Lower leg skin (tissue), 3 donors: ENCODE measurements at regions not wholly inside any gene's neighbourhood (a gene's known extent, or its start where the extent isn't known, plus 50 kb on each side); places are given as distances from the start of the nearest gene placed in this dataset.

Experiments used
- POLR2A ChIP-seq, 2 donors: fragments of 450-650 bp; IDR thresholded peaks; one replicate each; pipeline ENCODE4 v1.6.1; 2016 to 2017; ENCODE audit warnings: antibody characterized with exemption in 2 of 2, mild to moderate bottlenecking in 1 of 2, moderate library complexity in 1 of 2
- TF ChIP-seq, protein P1 (sequence below), 3 donors: fragments of 450-650 bp; IDR thresholded peaks; one replicate each; pipeline ENCODE4 v1.5.1; 2016; ENCODE audit warnings: antibody characterized with exemption in 3 of 3, mild to moderate bottlenecking in 3 of 3, moderate library complexity in 2 of 3

- TF ChIP-seq POLR2A (IDR thresholded peaks at IDR 0.05) = no peak
- TF ChIP-seq, protein P1, sequence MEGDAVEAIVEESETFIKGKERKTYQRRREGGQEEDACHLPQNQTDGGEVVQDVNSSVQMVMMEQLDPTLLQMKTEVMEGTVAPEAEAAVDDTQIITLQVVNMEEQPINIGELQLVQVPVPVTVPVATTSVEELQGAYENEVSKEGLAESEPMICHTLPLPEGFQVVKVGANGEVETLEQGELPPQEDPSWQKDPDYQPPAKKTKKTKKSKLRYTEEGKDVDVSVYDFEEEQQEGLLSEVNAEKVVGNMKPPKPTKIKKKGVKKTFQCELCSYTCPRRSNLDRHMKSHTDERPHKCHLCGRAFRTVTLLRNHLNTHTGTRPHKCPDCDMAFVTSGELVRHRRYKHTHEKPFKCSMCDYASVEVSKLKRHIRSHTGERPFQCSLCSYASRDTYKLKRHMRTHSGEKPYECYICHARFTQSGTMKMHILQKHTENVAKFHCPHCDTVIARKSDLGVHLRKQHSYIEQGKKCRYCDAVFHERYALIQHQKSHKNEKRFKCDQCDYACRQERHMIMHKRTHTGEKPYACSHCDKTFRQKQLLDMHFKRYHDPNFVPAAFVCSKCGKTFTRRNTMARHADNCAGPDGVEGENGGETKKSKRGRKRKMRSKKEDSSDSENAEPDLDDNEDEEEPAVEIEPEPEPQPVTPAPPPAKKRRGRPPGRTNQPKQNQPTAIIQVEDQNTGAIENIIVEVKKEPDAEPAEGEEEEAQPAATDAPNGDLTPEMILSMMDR (IDR thresholded peaks at IDR 0.05) = no peak
Measured at GRCh38 chr6:67818322-67818721, 816.8 kb upstream of the ADGRB3 start.
